Ecto neural progenitor cell (in vitro differentiated cells): ENCODE measurements at regions not wholly inside any gene's neighbourhood (a gene's known extent, or its start where the extent isn't known, plus 50 kb on each side); places are given as distances from the start of the nearest gene placed in this dataset.
"Not testable (repeated sequence)": the region's sequence is repeated elsewhere in the genome, so short reads cannot be mapped to it uniquely, and the experiment has no call there.

Experiments used
- DNase-seq: peaks from one replicate; pipeline ENCODE4 v3.0.0-alpha.2; 2018; ENCODE audit warnings: low spot score

- no peak for DNase-seq
These were observed 526.0 kb downstream of the CCSER2 start for GRCh38 chr10:84854439-84854838.

GRCh38 chr10:84860855-84861254 lies 532.5 kb downstream of the CCSER2 start:
- DNase-seq = no peak

GRCh38 chr10:84862551-84862950 lies 534.2 kb downstream of the CCSER2 start:
- DNase-seq = no peak

- DNase-seq = no peak
These were observed 535.3 kb downstream of the CCSER2 start for GRCh38 chr10:84863675-84864074.

- no peak for DNase-seq
These were observed 548.0 kb downstream of the CCSER2 start for GRCh38 chr10:84876116-84876999.

GRCh38 chr10:84879991-84880390 lies 551.6 kb downstream of the CCSER2 start:
- DNase-seq = no peak

GRCh38 chr10:84881696-84882095 lies 553.3 kb downstream of the CCSER2 start:
- DNase-seq = not testable (repeated sequence)

- no peak for DNase-seq
These were observed 562.3 kb downstream of the CCSER2 start for GRCh38 chr10:84890706-84891105.

- DNase-seq = no peak
These were observed 563.2 kb downstream of the CCSER2 start for GRCh38 chr10:84891631-84892030.

GRCh38 chr10:84895541-84895940 lies 567.2 kb downstream of the CCSER2 start:
- no peak for DNase-seq

GRCh38 chr10:84896909-84897308 lies 568.5 kb downstream of the CCSER2 start:
- no peak for DNase-seq

GRCh38 chr10:84899268-84899667 lies 570.9 kb downstream of the CCSER2 start:
- DNase-seq = no peak

GRCh38 chr10:84900141-84900540 lies 571.8 kb downstream of the CCSER2 start:
- DNase-seq = no peak

GRCh38 chr10:84901885-84902284 lies 573.5 kb downstream of the CCSER2 start:
- DNase-seq = no peak

- no peak for DNase-seq
These were observed 574.2 kb downstream of the CCSER2 start for GRCh38 chr10:84902553-84902952.

GRCh38 chr10:84903320-84903719 lies 574.9 kb downstream of the CCSER2 start:
- DNase-seq = no peak

- no peak for DNase-seq
These were observed 579.1 kb downstream of the CCSER2 start for GRCh38 chr10:84907461-84908009.

GRCh38 chr10:84908491-84908890 lies 580.1 kb downstream of the CCSER2 start:
- no peak for DNase-seq

GRCh38 chr10:84921701-84922100 lies 593.3 kb downstream of the CCSER2 start:
- DNase-seq = no peak

- DNase-seq = no peak
These were observed 595.7 kb downstream of the CCSER2 start for GRCh38 chr10:84924131-84924530.

- no peak for DNase-seq
These were observed 597.1 kb downstream of the CCSER2 start for GRCh38 chr10:84925495-84925894.

GRCh38 chr10:84933402-84933801 lies 605.0 kb downstream of the CCSER2 start:
- no peak for DNase-seq

- no peak for DNase-seq
These were observed 607.4 kb downstream of the CCSER2 start for GRCh38 chr10:84935772-84936171.
